HL-60 (cell line): ENCODE measurements at regions not wholly inside any gene's neighbourhood (a gene's known extent, or its start where the extent isn't known, plus 50 kb on each side); places are given as distances from the start of the nearest gene placed in this dataset.

Experiments used
- DNase-seq, 2 experiments: peaks; one replicate each; pipeline ENCODE4 v3.0.0-alpha.2; 2010 to 2020; ENCODE audit warnings: low read depth in 1 of 2, low spot score in 1 of 2
- H3K27ac ChIP-seq: fragments of 250-450 bp; sonication (Bioruptor Pico); replicated peaks from 2 replicates; pipeline ENCODE4 v1.5.1; 2020; ENCODE audit warnings: mild to moderate bottlenecking, moderate library complexity
- H3K27me3 ChIP-seq: fragments of 250-450 bp; sonication (Bioruptor Pico); 2 replicates; pipeline ENCODE4 v1.5.1; 2021; ENCODE audit warnings: mild to moderate bottlenecking, moderate library complexity; ENCODE audit not compliant: insufficient read depth, poor library complexity, severe bottlenecking
- H3K4me3 ChIP-seq: replicated peaks from 2 replicates; pipeline ENCODE4 v1.5.1; 2011; ENCODE audit warnings: mild to moderate bottlenecking, control low read depth, low read length; ENCODE audit not compliant: insufficient read depth
- GABPA ChIP-seq: IDR thresholded peaks from 2 replicates; pipeline ENCODE4 v1.6.1; 2012; ENCODE audit warnings: low read depth
- POLR2AphosphoS5 ChIP-seq: IDR thresholded peaks from 2 replicates; pipeline ENCODE4 v1.6.1; 2012; ENCODE audit warnings: low read depth
- REST ChIP-seq: IDR thresholded peaks from 2 replicates; pipeline ENCODE4 v1.6.1; 2012; ENCODE audit warnings: low read depth; ENCODE audit not compliant: insufficient replicate concordance
- SPI1 ChIP-seq: IDR thresholded peaks from 2 replicates; pipeline ENCODE4 v1.6.1; 2012; ENCODE audit warnings: low read depth, mild to moderate bottlenecking, borderline replicate concordance
- TF ChIP-seq, protein P1 (sequence below): IDR thresholded peaks from one replicate; pipeline ENCODE4 v1.5.1; 2011; ENCODE audit warnings: low read length, control low read depth, inconsistent platforms; ENCODE audit not compliant: insufficient read depth

DNA sequence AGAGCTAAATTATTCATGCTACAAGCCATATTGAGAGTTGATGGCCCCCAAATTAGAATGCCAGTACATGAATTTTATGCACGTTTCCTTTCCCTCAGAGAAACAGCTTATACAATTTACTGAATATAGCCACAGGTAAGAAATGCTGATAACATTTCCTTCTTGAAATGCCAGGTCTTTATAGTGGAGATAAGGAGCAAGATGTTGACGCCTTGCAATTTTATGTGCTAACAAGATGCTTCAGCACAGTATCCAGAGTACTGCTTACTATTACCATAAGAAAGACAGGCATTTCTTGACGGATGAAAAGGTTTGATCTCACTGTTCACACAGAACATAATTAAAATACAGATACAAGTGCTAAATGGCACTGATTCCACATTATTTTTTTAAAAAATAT is 223.2 kb upstream of the CTSO start:
- no peak overlapping the region for H3K4me3 ChIP-seq
- no peaks in the 10 kb centered on the region for H3K27me3 ChIP-seq
- DNase-seq, result no peak
- TF ChIP-seq SPI1 (no peak), REST (no peak), POLR2AphosphoS5 (no peak), GABPA (no peak)
- TF ChIP-seq, protein P1, sequence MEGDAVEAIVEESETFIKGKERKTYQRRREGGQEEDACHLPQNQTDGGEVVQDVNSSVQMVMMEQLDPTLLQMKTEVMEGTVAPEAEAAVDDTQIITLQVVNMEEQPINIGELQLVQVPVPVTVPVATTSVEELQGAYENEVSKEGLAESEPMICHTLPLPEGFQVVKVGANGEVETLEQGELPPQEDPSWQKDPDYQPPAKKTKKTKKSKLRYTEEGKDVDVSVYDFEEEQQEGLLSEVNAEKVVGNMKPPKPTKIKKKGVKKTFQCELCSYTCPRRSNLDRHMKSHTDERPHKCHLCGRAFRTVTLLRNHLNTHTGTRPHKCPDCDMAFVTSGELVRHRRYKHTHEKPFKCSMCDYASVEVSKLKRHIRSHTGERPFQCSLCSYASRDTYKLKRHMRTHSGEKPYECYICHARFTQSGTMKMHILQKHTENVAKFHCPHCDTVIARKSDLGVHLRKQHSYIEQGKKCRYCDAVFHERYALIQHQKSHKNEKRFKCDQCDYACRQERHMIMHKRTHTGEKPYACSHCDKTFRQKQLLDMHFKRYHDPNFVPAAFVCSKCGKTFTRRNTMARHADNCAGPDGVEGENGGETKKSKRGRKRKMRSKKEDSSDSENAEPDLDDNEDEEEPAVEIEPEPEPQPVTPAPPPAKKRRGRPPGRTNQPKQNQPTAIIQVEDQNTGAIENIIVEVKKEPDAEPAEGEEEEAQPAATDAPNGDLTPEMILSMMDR, result no peak
- no peak overlapping the region for H3K27ac ChIP-seq

DNA sequence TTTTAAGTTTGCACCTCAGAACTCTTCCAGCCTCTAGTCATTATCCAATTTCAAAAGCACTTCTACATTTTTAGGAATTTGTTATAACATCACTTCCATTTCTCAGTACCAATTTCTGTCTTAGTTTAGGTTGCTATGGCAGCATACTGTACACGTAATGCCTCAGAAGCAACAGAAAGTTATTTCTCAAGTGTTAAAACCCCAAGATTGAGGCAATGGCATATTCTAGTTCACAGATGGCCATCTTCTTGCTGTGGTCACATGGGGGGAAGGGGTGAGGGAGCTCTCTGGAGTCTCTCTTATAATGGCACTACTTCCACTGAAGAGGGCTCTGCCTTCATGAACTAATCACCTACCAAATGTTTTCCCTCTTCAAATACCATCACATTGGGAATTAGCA is 220.3 kb upstream of the CTSO start:
- Histone ChIP-seq H3K27me3 (no peaks in the 10 kb centered on the region), H3K4me3 (no peak overlapping the region), H3K27ac (no peak overlapping the region)
- no peak for DNase-seq
- TF ChIP-seq GABPA (no peak), POLR2AphosphoS5 (no peak), REST (no peak), SPI1 (no peak)
- TF ChIP-seq, protein P1, result no peak

GRCh38 chr4:156173486-156173885 is 219.8 kb upstream of the CTSO start:
- no peak for DNase-seq
- Histone ChIP-seq H3K27ac (no peak overlapping the region), H3K27me3 (no peaks in the 10 kb centered on the region), H3K4me3 (no peak overlapping the region)
- TF ChIP-seq GABPA, result no peak

GRCh38 chr4:156169861-156170260 is 216.2 kb upstream of the CTSO start:
- H3K27me3 ChIP-seq, result no peaks in the 10 kb centered on the region
- no peak overlapping the region for H3K4me3 ChIP-seq
- no peak for TF ChIP-seq GABPA
- TF ChIP-seq, protein P1, result no peak
- TF ChIP-seq REST, result no peak
- no peak for TF ChIP-seq SPI1
- no peak for TF ChIP-seq POLR2AphosphoS5
- DNase-seq, result no peak
- H3K27ac ChIP-seq, result no peak overlapping the region
